Hepatocyte (in vitro differentiated cells): ENCODE measurements at regions not wholly inside any gene's neighbourhood (a gene's known extent, or its start where the extent isn't known, plus 50 kb on each side); places are given as distances from the start of the nearest gene placed in this dataset.

Experiments used
- EZH2phosphoT487 ChIP-seq: fragments of 200-600 bp; sonication (generic); IDR thresholded peaks from one replicate; pipeline ENCODE4 v1.6.1; 2018; ENCODE audit warnings: antibody characterized with exemption, mild to moderate bottlenecking, low read depth, moderate library complexity; ENCODE audit not compliant: unreplicated experiment, severe bottlenecking
- TF ChIP-seq, protein P1 (sequence below): fragments of 200-600 bp; sonication (generic); IDR thresholded peaks from 2 replicates; pipeline ENCODE4 v1.5.1; 2016; ENCODE audit warnings: antibody characterized with exemption, mild to moderate bottlenecking; ENCODE audit not compliant: poor library complexity

DNA sequence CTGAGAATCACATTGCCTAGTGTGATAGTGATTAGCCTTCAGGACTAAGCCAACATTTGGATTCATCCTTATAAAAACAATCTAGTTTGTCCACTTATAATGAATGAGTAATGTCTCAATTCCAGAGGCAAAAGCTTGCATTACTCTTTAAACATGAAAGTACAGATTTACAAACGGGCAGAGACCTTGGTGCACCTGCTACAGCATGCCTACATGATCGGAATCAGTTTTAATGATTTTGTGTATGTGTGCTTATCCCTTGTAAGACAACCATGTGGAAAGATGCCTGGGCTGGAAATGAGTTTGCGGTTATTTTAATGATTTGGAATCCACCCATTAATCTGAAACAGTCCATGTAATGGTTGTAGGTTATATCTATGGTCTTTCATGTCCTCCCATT, 572.7 kb downstream of the KLHL13 start:
- TF ChIP-seq, protein P1, sequence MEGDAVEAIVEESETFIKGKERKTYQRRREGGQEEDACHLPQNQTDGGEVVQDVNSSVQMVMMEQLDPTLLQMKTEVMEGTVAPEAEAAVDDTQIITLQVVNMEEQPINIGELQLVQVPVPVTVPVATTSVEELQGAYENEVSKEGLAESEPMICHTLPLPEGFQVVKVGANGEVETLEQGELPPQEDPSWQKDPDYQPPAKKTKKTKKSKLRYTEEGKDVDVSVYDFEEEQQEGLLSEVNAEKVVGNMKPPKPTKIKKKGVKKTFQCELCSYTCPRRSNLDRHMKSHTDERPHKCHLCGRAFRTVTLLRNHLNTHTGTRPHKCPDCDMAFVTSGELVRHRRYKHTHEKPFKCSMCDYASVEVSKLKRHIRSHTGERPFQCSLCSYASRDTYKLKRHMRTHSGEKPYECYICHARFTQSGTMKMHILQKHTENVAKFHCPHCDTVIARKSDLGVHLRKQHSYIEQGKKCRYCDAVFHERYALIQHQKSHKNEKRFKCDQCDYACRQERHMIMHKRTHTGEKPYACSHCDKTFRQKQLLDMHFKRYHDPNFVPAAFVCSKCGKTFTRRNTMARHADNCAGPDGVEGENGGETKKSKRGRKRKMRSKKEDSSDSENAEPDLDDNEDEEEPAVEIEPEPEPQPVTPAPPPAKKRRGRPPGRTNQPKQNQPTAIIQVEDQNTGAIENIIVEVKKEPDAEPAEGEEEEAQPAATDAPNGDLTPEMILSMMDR: no peak
- TF ChIP-seq EZH2phosphoT487: no peak
